Occipital lobe (tissue), 1 donor: ENCODE measurements at regions not wholly inside any gene's neighbourhood (a gene's known extent, or its start where the extent isn't known, plus 50 kb on each side); places are given as distances from the start of the nearest gene placed in this dataset.
"Not testable (repeated sequence)": the region's sequence is repeated elsewhere in the genome, so short reads cannot be mapped to it uniquely, and the experiment has no call there.

Experiments
- DNase-seq: peaks from one replicate; lab custom pipeline; 2025; lab: John Stamatoyannopoulos, UW

DNA sequence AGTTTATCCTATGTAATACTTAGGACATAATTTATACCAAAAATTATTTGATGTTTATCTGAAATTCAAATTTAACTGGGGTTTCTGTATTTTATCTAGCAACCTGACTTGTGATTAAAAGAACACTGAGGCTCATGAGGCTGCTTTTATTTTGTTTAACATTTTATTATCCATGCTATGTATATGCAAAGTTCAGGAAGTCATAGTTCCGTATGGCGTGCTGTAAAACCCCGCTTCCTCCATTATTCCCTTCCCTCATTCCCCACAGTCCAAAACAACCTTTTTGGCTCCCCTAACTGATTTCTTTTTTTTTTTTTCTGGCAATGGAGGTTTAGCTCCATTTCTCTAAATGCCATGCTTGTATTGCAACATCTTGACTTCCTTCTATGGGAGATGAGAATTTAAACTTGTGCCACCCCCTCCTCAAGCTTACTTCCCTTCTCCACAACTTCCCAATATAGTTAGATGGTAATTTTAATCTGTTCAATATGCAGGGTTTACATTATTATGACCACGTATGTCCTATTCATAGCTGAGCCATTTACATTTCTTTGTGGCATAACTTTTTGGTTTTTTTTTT is 138.0 kb upstream of the DNAH14 start:
- no peak for DNase-seq

DNA sequence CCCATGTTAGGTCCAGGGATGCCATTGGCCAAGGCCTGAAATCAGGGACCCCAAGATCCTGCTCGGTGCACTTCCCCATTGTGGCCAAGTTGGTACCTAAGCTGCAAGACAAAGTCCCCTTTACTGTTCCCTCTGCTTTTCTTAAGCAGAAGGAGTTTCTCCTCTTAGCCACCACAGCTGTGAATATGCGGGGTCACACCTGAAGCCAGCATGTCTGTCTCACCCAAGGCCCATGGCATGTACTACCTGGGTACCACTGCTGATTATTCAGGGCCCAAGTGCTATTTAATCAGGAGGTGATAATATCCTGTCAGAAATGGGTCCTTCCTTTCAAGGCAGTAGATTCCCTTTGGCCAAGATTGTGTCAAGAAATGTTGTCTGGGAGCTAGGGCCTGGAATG is 133.9 kb upstream of the DNAH14 start:
- no peak for DNase-seq

DNA sequence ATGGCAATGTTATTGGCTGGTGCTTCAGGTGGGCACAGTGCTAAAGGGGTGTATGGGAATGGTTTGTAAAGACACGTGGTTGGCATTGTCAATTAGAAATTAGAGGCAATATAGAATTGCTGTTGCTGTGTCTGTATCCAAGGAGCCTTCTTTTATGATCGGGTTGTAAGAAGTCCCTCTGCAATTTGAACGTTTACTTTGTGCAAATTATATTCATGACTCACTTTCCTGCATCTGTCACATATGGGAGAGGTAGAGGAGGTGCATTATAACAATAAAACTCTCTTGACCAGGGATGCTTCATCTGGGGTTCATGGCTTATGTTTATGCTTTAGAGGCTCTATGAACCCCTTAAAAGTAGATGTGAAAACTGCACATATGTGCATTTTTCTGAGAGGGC is 130.4 kb upstream of the DNAH14 start:
- no peak for DNase-seq

DNA sequence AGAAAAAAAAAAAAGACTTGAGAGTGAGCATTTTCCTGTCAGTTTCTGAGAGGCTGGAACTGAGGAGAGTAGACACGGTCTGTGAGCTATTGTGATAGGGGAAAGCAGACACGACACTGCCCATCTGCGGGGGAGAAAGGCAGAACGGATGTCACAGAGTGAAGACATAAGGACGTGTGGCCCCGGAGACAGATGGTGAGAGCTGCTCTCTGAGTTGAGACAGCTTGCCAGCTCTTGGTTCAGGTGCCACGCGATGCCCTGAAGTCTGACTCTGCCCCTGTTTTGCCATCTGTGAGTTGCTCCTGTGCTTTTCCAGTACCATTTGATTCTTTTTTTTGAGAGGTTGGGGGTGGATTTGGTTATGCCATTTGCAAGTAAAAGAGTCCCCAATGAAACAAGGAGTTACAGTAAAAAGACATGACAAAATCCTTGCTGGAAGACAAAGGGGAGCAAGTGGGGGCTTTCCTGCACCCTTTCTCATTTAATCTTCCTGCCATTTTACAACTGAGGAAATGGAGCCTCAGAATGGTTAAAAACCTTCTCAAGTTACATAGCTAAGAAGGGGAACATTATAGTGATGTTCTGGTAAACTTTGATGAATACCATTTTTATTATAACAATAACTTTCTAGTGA is 128.9 kb upstream of the DNAH14 start:
- DNase-seq: no peak

DNA sequence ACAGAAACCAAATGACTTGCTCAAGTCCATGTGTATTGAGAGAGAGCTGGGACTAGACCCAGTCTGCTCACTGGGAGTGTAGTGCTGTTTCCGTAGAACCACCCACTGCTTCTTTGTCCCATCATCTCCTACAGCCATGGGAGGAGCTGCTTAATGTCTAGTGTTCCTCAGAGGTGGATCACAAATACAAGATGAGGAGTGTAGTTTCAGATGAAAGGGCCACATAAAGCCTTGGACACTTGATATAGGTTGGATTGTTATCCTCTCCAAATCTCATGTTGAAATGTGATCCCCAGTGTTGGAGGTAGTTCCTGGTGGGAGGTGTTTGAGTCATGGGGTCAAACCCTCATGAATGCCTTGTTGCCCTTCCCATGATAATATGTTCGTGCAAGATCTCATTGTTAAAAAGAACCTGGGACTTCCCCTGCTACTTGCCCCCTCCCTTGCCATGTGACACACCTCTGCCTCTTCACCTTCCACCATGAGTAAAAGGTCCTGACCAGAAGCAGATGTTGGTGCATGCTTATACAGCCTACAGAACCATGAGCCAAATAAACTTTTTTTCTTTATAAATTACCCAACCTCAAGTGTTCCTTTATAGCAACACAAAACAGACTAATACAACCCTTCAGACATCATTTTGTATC is 127.5 kb upstream of the DNAH14 start:
- no peak for DNase-seq

DNA sequence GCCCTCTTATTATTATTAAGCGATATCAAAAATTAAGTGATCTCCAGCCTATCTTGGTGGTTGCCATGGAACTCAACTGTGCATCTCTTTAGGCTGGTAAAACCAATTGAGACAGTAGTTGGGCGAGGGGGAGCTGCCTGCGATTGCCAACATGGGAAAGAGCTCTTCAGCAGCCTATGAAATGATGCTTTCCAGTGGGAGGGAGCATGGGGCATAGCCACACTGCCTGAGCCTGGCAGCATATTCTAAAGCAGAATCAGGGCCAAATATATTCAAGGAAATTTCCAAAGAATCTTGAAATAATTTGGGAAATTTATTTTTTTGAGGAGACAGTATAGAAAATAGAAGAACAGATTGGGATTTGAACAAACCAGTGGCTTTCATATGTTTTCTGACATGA is 126.9 kb upstream of the DNAH14 start:
- DNase-seq: no peak

DNA sequence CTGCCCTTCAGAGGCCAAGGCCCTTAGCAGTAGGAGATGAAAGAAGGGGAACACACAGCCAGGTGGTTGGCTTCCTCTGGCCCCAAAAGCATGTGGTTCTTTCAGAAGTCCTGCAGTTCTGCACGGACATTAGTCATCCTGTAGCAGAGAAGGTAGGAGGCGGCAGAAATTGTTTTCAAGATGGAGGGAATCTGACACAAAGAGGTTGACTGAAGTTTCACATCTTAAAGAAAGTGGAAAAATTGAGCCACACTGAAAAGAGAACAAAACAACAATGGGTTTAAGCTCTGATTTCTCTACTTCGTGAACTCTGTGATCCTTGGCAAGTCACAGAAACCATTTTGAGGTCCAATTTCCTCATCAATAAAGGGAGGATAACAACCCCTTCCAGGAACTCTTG is 125.3 kb upstream of the DNAH14 start:
- DNase-seq: no peak

DNA sequence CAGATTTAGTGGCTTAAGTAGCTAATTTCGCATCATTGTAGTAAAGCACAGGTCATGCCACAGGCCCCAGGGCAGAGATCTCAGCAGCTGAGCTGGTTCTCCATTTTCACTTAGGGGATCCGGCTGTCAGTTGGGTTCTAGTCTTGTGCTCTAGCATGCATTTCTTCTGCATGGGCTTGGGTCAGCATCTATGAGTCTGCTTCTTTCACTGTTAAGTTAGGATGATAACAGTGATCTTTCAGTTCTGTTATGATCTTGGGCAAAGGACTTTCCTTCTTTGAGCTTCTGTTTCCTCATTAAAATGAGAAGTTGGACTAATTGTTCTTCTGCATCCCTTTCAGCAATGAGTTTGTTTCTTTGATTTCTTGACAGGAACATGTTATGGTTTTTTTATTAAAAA is 123.6 kb upstream of the DNAH14 start:
- no peak for DNase-seq

DNA sequence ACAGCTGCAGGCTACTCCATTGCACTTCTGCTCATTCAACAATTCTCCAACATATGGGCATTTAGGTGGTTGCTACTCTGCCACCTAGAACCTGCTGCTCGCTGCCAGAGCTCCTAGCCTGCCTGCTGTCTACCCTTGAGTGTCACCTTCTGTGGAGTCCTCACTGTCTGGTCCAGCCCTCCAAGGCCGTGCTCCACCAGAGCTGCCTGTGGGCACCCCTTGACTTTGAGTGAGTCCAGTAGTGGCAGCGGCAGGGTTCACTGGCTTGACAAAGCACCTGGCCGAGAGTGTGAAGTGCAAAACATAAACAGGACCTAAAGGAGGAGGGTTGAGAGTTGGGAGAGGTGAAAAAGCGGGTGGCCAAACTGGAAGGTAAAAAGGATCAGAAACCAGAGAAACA is 120.3 kb upstream of the DNAH14 start:
- no peak for DNase-seq

DNA sequence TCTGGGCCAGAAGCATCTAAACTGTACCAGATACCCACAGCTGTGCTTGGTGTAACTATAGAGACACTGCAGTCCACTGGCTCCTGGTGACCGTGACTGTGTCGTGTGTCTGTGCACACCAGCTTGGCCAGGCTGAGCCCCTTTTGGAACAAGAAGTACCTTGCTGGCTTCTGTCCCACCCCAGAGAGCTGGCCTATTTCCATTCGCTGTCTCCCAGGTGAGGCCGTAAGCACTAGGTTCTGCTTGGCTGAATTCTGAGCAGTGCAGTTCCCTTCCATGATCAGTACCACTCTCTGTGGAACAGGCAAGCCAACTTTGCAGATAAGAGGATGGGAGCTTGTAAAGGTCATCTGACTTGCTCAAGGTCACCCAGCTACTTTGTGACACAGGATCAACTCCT is 119.9 kb upstream of the DNAH14 start:
- DNase-seq: no peak

DNA sequence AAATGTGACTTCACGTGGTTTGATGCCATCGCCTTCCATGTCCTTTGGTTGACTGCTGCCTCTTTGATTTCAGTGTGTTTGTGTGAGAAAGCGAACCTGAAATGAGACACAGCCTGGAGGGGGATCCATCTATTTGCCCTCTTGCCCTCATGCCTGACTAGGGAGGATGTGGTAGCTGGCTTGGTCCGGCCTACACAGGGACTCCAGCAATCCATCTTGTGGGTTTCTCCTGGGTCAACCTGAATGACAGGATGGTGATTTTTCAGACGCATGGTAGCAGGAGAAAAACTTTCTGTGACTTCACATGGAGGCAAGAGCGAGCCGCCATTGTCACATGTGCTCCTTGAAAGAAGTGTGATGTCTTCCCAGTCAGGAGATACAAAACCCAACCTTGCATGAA is 117.9 kb upstream of the DNAH14 start:
- DNase-seq: no peak

DNA sequence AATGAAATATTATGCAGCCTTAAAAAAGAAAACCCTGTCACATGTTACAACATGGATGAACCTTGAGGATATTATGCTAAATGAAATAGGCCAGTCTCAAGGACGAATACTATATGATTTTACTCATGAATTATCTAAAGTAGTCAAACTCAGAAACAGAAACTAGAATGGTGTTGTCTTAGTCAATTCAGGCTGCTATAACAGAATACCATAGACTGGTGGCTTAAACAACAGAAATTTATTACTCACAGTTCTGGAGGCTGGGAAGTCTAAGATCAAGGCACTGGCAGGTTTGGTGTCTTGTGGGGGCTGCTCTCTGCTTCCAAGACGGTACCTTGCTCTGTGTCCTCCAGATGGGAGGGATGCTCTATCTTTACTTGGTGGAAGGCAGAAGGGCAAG is 113.8 kb upstream of the DNAH14 start:
- DNase-seq: no peak

DNA sequence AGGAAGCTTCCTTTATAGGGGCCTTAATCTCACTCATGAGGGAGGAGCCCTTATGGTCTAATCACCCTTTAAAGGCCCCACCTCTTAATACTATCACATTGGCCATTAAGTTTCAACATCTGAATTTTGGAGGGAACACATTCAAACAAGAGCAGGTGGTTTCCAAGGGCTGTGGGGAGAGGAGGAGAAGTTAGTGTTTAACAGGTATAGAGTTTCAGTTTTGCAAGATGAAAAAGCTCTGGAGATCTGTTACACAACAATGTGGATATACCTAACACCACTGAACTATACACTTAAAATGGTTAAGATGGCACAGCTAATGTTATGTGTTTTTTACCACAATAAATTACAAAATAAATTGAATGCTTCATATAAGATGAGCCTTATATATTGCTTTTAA is 113.4 kb upstream of the DNAH14 start:
- no peak for DNase-seq

DNA sequence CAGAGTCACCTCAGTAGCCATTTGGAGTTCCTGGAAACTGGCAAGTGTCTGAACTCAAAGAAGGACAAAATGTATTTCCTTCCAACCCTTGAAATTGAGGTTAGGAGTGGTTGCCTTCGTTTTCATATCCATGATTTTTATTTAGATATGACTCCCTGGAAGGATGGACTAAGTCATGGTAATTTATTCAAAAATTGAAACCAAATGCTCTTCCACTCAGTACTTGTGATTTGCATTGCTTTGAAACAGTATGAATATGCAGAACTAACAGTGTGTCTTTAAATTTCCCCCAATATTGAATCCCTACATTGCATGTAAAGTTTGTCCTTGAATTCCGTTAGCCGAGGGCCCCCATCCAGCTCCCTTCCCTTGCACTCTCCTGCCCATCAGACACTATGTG is 112.1 kb upstream of the DNAH14 start:
- DNase-seq: no peak

DNA sequence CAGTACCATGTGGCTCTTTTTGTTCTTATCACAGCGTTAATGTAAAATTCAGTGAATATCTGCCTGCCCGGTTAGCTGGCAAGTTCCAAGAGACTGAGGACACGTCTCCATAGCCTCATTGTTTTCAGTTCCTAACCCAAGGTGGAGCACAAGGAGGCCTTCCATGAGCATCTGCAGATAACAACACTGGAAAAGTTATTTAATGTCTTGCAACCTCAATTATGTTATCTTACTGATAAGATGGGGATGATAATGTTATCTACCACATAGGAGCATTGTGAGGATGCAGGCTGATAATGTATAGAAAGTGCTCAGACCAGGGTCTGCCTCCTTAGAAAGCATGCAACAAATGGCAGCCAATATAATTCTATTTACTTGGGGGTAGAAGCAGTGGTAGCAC is 109.6 kb upstream of the DNAH14 start:
- DNase-seq: no peak

DNA sequence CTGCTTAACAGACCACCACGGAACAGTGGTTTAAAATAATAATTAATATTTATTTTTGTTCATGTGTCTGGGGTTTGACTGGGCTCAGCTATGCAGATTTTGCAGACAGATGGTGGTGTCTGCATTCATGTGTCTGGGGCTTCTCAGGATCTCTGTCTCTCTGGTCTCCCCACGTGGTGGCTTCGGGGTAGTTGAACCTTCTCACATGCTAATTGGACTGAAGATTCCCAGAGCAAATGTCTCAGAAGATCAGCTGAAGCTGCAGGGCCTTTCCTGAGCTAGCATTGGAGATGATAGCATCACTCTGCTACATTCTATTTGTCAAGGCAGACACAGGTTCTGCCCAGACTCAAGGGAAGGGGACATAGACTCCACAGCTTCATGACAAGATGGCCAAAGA is 109.1 kb upstream of the DNAH14 start:
- DNase-seq: no peak

DNA sequence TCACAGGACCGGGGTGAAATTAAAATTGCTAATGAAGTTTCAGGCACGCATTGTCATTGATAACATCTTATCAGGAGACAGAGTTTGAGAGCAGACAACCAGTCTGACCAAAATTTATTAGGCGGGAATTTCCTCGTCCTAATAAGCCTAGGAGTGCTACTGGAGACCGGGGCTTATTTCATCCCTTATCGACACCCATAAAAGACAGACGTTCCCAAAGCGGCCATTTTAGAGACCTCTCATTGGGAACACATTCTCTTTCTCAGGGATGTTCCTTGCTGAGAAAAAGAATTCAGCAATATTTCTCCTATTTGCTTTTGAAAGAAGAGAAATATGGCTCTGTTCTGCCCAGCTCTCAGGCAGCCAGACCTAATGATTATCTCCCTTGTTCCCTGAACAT is 107.7 kb upstream of the DNAH14 start:
- not testable (repeated sequence) for DNase-seq

DNA sequence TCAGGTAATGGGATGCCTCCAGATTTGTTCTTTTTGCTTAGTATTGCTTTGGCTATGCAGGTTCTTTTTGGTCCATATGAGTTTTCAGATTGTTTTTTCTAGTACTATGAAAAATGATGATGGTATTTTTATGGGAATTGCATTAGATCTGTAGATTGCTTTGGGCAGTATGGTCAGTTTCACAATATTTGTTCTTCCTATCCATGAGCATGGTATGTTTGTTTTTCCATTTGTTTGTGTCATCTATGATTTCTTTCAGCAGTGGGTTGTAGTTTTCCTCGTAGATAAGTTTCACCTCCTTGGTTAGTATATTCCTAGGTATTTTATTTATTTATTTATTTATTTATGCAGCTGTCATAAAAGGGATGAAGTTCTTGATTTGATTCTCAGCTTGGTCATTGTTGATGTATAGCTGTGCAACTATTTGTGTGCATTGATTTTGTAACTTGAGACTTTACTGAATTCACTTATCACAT is 103.9 kb upstream of the DNAH14 start:
- DNase-seq: no peak

DNA sequence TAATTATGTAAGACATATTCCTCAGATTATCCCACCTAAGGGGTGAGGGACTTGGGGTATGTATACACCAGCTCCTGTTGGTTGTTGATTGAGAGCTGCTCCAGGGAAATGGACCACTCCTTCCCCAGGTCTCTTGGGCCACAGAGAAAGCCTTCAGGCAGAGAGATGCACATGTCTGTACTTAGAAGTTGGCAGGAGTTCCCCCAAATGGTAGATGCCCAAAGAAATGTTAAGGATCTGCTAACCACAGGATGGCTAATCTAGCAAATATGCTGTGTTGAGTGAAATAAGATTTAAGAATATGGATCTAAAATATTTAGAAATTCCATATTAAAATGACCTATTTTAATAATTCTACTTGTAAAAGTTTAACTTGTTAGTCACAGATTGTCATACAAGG is 100.8 kb upstream of the DNAH14 start:
- no peak for DNase-seq

DNA sequence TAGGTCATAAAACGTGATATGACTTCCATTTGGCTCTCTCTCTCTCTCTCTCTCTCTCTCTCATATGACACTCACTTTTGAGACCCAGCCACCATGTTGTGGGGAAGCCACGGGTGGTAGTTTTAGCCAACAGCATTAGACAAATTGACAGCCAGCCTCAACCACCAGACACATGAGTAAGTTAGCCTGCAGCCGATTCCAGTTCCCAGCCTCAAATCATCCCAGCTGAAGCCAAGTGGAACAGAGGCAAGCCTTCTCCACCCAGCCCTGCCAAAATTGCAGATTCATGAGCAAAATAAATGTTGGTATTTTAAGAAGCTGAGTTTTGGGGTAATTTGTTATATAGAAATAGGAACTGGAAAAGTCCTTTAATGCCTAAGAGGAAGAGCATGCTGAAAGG is 98.0 kb upstream of the DNAH14 start:
- no peak for DNase-seq

DNA sequence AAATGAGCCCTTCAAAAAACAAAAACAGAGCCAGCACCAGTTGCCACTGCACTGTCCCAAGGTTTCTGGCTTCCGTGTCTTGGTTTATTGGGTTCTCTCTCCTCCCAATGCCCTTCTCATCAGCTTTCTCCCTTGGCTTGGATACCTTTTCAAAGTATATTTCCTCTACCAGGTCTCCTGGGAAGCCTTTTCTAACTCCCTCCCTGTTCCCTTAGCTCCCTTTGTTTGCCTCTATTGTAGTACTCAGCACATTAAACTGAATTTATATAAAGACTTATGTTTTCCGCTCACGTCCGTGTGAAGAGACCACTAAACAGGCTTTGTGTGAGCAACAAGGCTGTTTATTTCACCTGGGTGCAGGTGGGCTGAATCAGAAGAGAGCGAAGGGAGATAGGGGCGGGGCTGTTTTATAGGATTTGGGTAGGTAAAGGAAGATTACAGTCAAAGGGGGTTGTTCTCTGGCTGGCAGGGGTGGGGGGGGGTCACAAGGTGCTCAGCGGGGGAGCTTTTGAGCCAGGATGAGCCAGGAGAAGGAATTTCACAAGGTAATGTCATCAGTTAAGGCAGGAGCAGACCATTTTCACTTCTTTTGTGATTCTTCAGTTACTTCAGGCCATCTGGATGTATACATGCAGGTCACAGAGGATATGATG is 89.7 kb upstream of the DNAH14 start:
- DNase-seq: not testable (repeated sequence)

DNA sequence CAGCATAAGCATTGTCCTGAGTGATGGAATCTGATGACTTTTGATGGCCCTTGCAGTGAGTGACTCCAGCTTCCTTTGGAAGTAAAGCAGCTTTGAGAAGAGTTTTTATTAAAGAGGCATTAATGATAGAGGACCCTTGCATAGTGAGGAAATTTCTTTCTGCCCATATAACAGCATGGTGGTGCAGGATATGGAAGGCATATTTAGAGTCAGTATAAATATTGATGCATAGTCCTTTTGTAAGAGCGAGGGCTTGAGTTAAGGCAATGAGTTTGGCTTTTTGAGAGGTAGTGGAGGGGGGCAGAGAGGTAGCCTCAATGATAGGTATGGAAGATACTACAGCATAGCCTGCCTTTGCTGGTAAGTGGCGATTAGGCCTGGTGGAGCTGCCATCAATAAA is 87.7 kb upstream of the DNAH14 start:
- DNase-seq: not testable (repeated sequence)
